DMS 273 treated with DMSO at 0.1 percent for 48 hours (cell line): ENCODE measurements at regions not wholly inside any gene's neighbourhood (a gene's known extent, or its start where the extent isn't known, plus 50 kb on each side); places are given as distances from the start of the nearest gene placed in this dataset.
"Not testable (repeated sequence)": the region's sequence is repeated elsewhere in the genome, so short reads cannot be mapped to it uniquely, and the experiment has no call there.

Experiments
- DNase-seq: peaks from one replicate; lab custom pipeline; 2025; lab: John Stamatoyannopoulos, UW

DNA sequence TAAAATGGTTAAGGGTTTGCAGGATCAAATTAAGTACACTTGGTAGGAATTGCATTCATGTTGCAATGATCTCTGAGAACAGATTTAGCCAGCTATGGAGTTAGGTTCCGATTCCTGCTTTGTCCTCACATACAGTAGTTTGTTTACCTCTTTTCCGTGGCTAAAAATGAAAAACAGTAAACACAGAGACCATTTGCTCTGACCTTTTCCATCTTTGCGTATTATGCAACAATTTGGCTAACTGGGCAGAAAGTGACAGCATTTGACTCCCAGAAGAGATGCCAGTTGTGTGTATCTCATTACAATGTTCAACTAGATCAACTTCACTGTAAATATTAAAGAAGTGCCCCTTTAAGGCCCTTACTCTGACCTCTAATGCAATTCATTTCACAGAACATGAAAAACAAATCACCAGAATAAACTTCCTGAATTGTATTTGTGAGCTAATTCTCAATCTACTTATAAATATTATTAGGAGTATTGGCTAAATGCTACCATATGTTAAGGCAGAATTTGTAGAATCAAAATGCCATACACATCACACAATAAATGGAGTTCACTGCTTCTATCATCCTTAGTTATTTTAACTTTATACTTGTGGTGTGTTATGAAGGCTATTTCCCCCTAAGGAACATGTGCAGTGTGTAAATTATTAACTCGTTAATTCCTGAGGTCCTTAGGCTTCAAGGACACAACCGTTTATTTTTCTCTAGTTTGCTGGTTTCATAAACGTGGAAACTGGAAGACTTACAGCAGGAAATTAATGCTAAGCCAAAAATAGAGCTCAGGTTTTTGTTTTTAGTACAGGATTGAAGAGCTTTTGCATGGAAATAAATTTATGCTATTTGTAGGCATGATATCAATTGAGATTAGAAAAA is 380.7 kb upstream of the CITED2 start:
- DNase-seq, result no peak

DNA sequence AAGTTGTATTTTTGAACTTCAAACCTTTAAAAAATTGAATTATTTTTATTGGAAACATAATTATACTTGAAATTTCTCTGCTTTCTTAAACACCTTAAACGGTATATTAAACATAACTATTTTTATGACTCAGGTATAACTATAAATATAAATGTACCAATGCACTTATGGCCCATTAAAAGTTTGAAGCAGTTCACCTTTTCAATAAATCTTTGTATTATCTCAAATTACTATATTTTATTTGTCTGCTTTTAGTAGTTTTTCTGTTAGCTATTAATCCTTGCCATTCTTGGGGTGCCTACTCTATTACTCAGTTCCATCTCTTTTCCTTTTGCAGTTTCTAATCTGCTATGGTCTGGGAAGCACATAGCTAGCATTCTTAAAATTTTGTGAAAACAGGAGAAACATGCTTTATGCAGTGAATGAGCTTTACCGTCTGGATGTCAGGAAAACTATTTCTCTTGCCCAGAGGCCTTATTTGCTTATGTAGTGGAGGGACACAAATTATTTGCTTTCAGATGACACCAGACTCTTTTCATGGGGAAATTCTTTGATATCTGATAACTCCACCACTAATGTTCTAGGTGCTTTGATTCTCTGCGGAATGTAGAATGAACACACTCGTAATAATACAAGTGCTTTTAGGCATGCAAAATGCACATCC is 378.9 kb upstream of the CITED2 start:
- DNase-seq, result no peak

DNA sequence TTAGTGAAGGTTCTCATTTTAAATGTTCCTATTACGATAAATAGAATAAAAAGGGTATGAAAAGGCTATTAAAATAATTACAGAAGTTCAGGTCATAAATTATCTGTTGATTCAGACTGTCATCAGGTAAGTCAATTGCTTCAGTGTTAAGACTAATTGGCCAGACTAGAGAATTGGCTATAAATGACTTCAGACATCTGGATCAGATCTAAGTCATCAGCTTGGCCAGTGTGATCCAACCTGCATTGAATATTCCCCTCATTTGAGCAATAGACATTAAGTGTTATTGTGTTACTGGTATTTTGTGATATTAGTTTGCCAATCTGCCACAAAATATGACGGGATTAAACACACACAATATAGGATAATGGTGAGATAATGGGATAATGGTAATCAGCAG is 377.6 kb upstream of the CITED2 start:
- DNase-seq, result no peak

DNA sequence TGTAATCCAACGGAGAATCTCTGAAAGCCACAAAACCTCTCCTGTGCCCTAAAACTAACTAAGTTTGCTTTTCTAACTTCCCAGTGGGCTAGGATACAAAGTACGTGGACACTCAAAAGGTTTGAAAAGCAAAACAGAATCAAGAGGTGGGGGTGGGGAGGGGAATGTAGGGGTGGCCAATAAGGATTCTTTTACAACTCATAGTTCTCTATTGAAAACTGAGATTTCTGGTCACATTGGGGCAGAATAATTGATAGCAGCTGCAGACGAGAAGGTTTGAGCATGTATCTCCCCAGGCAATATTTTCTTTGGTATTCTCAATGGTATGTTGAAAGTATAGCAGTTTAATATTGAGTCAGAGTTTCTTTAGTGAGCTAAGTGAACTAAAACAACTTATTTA is 376.7 kb upstream of the CITED2 start:
- DNase-seq, result no peak

DNA sequence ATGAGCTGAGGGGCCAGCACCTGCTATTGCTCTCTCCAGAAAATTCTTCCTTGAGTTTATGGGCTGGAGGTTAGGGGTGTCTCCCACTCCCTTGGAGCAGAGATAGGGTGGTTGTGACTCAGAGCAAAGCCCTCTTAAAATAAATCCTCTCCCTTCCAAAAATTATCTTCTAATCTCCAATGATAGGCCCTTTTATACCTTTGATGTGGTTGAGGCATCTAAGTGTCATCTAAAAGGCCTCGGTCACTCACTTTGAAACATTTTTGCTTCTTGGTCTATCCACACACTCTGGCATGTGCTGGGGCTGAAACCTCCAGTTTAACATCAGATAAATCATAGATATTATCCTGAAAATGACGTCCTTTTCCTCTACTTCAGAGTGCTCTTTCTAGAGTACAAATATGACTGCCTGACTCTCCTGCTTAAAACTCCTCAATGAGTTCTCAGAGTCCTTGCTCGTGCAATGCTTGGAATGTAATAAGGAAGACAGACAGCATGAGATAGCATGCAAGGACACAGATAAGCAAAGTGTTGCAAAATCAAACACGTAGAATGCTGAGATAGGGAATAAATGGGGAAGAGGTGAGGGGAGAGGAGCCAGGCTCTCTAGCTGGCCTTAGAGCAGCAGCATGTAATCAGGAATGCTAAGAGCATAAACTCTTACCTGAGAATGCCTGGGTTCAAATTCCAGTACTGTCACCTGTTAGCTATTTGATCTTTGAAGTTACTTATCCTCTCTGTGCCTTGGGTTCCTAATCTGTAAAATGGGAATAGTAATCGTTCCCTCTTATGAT is 374.1 kb upstream of the CITED2 start:
- no peak for DNase-seq

DNA sequence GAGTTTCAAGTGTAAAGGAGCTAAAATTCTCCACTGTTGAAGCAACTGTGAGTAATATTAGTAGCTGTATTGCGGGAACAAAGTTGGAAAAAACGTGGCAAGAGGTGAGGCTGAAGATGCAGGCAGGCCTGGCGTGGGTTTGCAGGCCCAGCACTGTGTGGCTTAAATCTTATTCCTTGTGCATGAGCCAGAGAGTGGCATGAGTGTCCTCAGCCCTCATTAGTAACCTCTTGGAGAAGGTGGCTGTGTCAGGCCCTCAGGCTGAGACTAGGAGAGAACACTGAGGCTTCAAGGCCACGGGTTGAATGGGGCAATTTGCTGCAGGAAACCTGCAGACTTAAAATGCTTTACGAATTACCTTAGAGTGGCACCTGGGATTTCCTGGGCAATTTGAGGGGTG is 372.7 kb upstream of the CITED2 start:
- no peak for DNase-seq

DNA sequence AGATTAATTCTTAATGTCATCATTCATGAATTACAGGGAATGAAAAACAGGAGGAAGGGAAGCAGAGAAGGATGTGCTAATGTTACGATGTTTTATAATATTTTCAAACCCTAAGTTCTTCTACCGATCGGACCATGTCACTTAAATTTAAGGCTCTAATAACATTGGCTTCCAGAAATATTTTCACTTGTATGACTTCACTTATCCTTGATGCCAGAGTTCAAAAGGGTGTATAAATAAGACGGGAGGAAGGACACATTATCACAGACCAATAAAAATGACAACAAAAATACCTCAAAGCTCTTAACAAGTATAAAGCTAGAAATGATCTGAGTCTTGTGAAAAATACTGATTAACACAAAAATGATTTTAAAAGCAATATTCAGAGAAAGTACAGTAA is 370.4 kb upstream of the CITED2 start:
- DNase-seq, result no peak

DNA sequence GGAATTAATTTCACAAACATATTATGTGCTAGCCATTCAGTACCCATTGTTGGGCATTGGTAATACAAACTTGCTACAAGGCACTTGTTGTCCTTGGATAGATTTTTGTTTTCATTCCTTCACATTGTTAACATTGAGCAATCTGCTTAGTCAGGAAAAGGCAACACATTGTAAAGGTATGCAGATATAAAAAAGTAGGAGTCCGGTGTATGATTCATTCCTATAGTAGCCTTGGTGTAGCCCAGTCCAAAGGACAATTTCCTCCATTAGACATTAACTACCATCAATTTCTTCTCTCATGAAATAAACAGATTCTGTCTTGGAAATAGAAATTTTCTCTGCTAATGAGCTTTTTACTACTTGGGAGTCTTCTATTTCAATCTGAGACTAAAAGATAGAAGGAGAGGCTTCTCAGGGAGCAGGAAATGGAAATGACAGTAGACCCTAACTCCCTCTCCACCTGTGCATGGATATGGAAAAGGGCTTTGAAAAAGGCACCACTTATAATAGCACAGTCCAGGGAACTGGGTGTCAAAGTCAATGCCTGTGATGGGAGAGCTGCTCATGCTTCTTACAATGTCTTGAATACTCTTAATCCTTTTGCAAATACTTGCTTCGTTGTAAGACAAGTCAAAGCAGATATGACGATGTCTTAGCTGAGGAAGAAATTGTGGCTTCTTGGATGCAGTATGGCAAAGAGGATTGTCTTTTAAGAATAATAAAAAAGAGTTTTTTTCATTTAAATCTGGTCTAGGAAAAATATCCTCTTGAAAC is 369.4 kb upstream of the CITED2 start:
- no peak for DNase-seq

DNA sequence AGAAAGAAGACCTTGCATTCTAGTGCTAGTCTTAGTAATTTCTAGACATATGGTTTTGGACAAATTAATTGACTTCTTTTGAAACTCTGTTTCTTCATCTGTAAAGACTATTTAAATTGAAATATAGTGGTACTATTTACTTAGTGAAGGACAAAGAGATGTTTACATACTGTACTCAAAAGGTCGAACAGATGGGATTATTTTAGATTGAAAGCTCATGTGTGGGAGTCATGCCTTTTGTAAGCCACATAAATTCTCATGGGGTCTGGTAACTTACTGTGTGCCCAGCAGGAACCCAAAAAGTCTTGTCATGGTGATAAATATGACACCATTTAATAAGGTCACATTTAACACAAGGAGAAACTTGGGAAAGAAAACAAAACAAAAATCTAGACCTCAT is 368.2 kb upstream of the CITED2 start:
- DNase-seq, result peak; percentile 33

DNA sequence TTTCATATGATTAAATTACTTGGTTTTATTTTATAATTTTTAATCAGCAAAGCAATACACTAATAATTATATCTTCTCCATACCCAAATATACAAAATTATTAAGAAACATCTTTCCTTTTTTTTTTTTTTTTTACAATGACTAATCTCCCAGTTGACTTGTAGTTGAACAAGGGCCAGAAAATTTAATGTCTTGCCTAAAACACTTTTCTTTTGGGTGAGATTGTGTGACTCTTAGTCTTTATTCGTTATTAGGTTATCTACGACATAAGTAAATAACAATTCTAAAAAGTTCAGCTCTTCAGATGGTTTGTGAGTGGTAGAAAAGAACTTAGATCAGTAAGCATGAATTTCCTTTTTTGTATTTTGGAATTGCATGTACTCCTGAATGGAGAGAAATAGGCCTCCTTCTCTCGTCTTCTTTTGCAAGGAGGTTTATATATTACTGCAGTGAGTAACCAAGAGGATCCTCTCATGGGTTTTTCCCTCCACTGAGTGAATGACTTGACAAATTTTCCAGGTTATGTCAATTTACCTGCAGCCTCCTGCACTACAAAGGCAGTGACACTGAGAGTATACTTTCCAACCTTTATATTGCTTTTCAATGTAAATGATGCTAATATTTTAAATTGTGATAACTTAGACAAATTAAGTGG is 364.5 kb upstream of the CITED2 start:
- DNase-seq, result no peak

DNA sequence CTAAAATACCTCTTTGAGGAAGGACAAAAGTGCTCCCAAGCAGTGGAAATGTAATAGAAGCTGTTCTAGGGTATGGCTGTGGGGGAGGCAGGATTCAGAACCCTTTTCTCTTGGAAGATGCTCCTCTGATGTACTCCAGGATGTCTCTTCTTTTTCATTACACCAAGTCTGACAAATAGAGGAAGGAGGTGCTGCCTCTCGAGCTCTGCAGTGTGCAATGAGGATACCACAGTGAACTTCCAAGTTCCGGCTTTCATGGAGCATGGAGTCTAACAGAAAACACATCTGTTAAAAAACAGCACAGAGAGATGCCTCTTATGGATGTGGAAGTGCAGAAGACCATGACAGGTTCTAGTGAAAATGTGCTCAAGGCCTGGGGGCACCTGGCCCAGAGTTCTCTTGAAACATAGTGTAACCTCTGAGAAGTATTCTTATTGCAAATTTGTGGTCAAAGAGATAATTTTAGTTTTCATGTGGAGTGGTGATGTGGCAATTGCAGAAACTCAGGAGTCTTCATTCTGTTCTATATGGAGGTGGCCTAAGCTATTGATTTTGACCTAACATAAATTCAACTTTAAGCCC is 362.0 kb upstream of the CITED2 start:
- no peak for DNase-seq

DNA sequence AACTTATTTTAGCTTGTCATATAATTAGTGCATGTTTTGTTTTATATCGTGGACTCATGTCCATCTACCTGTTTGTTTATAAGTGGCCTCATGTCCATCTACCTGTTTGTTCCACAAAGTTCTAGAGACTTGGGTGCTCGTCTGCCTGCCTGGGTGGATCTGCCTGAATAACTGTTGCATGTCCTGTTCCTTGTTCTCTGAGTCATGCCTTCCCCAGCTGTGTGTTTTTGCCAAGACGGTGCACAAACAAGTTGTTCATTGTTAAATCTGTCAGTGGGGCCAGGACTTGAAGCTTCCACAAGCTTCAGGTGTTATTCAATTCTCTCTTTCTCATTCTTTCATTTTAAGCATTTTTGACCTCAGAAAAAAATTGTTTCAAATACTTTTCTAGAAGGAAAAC is 358.0 kb upstream of the CITED2 start:
- DNase-seq, result no peak

DNA sequence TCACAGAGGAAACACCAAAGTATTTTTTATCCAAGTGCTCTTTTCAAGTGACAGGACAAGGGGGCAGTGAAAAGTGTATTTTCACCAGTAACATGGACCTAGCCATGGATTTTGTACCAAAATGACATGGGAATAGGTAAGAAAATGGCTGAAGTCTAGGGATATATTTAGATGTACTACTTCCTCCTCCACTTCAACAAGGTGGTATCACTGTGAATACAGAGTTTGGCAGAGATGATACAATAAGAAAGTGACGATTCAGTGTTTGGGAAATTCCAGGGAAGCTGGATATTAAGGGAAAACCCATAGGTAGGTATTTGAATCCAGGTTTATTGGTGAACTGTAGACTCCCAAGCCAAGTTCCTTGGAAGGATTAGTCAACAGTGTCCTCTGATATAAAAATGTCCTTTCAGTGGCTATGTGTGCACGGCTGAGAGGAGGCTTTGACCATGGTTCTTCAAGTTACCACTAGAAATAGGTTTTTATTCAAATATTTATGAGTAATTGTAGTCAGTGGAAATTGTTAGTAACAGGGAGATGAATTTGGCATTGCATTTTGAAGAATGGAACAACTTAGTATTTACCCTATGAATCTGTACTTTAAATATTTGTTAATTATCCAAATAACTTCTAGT is 356.0 kb upstream of the CITED2 start:
- no peak for DNase-seq

DNA sequence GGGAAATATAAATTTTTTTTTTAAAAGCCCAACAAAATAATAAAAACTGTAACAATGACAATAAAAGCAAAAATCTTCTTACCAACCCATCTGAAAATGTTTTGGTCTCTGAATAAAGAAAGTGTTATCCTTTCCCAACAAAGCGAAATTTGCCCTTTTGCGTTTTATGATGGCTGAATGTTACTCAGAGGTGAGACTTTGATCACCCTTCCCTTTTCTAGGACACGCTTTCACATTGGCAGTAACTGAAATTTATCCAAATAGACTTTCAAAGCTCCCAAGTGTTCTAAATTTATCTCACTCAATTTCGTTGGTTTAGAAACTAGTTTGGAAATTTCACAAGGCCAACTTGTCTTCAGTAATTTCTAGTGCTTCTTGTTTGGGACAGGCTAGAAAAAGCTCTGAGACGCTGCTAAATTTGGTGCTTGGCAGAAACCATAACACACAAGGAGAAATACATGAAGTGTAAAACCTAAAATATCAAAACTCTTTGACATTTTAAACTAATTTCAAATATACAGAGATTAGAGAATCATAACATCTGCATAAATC is 354.5 kb upstream of the CITED2 start:
- DNase-seq, result no peak

DNA sequence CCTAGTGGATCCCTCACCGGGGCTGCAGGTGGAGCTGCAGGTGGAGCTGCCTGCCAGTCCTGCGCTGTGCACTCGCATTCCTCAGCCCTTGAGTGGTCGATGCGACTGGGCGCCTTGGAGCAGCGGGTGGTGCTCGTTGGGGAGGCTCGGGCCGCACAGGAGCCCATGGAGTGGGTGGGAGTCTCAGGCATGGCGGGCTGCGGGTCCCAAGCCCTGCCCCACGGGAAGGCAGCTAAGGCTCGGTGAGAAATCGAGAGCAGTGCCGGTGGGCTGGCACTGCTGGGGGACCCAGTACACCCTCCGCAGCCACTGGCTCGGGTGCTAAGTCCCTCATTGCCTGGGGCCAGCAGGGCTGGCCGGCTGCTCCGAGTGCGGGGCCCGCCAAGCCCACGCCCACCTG is 351.8 kb upstream of the CITED2 start:
- DNase-seq, result not testable (repeated sequence)

DNA sequence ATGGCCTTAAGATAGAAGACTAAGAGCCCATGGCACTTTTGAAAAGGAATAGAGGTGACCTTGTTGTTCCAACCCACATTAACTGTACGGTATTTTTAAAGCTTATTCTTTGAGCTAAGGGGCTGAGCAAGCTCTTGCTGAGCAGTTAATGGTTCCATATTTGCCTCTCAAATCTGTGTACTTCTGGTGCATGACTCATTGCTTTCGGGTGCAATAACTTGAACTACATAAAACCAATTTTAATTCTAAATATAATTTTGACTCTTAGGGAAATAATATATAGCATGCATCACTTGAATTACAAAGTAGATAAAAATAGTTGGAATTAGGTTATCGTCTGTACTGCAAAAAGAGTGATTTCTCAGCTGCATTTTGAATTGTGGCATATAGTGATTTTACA is 348.1 kb upstream of the CITED2 start:
- DNase-seq, result no peak

DNA sequence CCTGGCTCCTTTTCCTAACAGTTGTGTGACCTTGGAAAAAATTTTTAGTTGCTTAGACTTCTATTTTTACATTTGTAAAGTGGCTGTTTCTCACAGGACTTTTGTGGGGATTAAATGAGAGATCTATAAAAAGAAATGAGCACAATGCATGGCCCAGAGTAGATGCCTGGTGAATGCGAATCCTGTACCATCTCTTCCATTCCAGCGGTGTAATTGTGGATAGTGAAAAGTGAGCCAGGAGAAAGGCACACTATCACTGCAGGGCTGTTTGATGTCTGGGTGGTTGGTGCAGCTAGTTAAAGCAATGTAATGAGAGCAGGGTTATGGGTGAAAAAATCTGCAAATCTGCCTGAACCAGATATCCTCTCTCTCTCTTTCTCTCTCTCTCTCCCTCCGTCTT is 347.5 kb upstream of the CITED2 start:
- no peak for DNase-seq

DNA sequence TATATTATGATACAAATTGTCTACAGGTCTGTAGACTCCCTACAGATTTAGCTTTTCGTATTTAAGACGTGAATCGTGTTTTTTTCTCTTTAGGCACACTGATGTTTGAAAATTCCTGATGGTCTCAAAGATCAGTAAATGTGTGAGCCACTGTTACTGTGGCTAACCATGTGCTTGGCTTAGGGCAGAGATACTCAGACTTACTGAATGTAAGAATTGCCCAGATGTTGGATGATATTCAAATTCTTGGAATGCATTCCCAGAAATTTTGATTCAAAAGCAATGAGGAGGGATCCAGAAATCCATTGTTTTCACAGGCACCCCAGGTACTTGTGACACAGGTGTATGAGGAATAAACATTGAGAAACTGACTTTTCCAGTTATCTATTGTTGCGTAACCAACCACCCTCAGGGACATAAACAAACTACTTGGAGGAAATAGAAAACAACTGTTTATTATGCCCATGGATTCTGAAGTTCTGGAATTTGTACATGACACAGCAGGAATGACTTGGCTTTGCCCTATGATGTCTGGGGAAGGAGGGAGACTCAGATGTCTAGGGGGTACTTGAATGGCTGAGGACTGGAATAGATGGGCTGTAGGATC is 339.6 kb upstream of the CITED2 start:
- DNase-seq, result no peak

DNA sequence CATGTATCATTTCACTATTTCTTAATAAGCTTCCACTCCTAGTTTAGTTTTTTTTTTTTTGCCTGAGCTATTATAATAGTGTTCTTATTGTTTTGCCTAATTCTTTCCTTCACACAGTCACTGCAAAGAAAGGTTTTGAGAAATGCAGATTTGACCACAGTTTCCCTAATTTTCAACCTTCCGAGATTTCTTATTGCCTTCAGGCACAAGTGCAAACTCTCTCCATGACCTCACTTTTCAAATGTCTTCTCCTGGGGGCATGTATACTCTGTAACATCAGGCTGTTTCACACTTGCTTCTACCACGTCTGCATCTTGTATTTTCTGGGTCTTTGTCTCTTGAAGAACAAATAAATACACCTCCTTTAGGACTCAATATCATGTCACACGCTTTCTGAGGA is 339.0 kb upstream of the CITED2 start:
- no peak for DNase-seq

DNA sequence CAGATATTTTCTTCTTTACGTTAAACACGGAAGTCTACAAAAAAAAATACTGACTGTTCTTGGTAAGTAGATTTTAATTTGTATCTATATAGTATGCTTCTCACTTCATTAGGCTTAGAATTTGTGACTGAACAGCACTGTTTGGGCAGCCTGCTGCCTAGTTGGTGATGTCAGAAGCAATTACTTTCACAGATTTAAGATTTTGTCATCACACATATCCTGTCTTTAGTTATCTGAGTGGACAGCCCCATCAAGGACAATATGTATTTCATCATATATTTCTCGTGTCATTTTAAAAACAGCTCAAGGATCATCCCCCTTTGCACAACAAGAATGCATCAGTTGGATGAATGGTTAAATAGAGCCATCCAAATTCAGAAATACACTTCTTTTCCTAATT is 338.4 kb upstream of the CITED2 start:
- DNase-seq, result no peak
